HCT116 (cell line): ENCODE measurements at regions not wholly inside any gene's neighbourhood (a gene's known extent, or its start where the extent isn't known, plus 50 kb on each side); places are given as distances from the start of the nearest gene placed in this dataset.
A peak's percentile ranks its signal among the peaks of the same experiment; 100 is the strongest.

ENCODE experiments used
- ATAC-seq: fragments of 200-7000 bp; cut with Tn5 transposase; 2 replicates; pipeline ENCODE4 v1.9.1; 2020; ENCODE audit warnings: mild to moderate bottlenecking, moderate library complexity
- BruUV-seq: library from RNA; stranded (reverse); fragments of 400-500 nt; replicated peaks from 2 replicates; lab custom pipeline; 2021; lab: Mats Ljungman, UMichigan
- CTCF ChIA-PET: fragments of 300-600 bp; sonication (Branson Sonifier 250); formaldehyde crosslinking; loops from one replicate; lab custom pipeline; 2021; ENCODE audit warnings: antibody characterized with exemption; lab: Charles Lee
- POLR2A ChIA-PET: fragments of 300-600, 350-600 bp; sonication (Branson Sonifier 250); formaldehyde crosslinking; loops from one replicate; lab custom pipeline; 2021; ENCODE audit warnings: antibody characterized with exemption; lab: Charles Lee
- RAD21 ChIA-PET, 2 experiments: fragments of 300-600 bp; sonication (Branson Sonifier 250); formaldehyde crosslinking; loops; one replicate each; lab custom pipeline; 2023; ENCODE audit warnings: low total read pairs in 2 of 2; ENCODE audit not compliant: uncharacterized antibody in 2 of 2, unreplicated experiment in 2 of 2, low non-redundant PET in 1 of 2; lab: Charles Lee
- DNase-seq: peaks from one replicate; pipeline ENCODE4 v3.0.0-alpha.2; 2010; ENCODE audit warnings: low read depth, low spot score
- H2AFZ ChIP-seq: fragments of 200-600 bp; shearing (Covaris generic), sonication (generic); 2 replicates; pipeline ENCODE4 v1.6.1; 2017; ENCODE audit warnings: low read depth, mixed run types, mixed read lengths, antibody characterized with exemption, low read length; ENCODE audit not compliant: poor library complexity, severe bottlenecking
- H3K27ac ChIP-seq: 2 replicates; pipeline ENCODE4 v1.5.1; 2012; ENCODE audit warnings: low read depth, low read length
- H3K27me3 ChIP-seq: fragments of 200-600 bp; sonication (generic); 2 replicates; pipeline ENCODE4 v1.6.1; 2016; ENCODE audit warnings: mixed run types, low read length, mixed read lengths; ENCODE audit not compliant: insufficient read depth
- H3K36me3 ChIP-seq, 2 experiments: fragments of 200-500 bp in 1 of 2; fragments of 200-600 bp in 1 of 2; sonication (Bioruptor generic) in 1 of 2; sonication (generic) in 1 of 2; 2 replicates each; pipeline versions ENCODE4 v1.5.1 to v1.6.1; 2014 to 2016; ENCODE audit warnings: low read length in 2 of 2, inconsistent platforms in 1 of 2, mixed read lengths in 1 of 2, mixed run types in 1 of 2; ENCODE audit not compliant: insufficient read depth in 2 of 2, control insufficient read depth in 1 of 2
- H3K4me1 ChIP-seq, 2 experiments: fragments of 200-600 bp in 1 of 2; sonication (generic) in 1 of 2; 2 replicates each; pipeline versions ENCODE4 v1.5.1 to v1.6.1; 2012 to 2017; ENCODE audit warnings: low read length in 2 of 2, inconsistent platforms in 1 of 2, mild to moderate bottlenecking in 1 of 2, mixed read lengths in 1 of 2, mixed run types in 1 of 2, moderate library complexity in 1 of 2; ENCODE audit not compliant: insufficient read depth in 2 of 2, control insufficient read depth in 1 of 2
- H3K4me2 ChIP-seq: fragments of 200-600 bp; sonication (generic); 2 replicates; pipeline ENCODE4 v1.6.1; 2017; ENCODE audit warnings: mixed run types, low read length, mixed read lengths
- H3K4me3 ChIP-seq, 2 experiments: fragments of 200-600 bp in 1 of 2; sonication (generic) in 1 of 2; replicated peaks in 1 of 2; 2 replicates each; pipeline ENCODE4 v1.5.1; 2011 to 2016; ENCODE audit warnings: low read length in 2 of 2, control low read depth in 1 of 2, low read depth in 1 of 2, mild to moderate bottlenecking in 1 of 2, mixed read lengths in 1 of 2, mixed run types in 1 of 2
- H3K79me2 ChIP-seq: fragments of 200-600 bp; sonication (generic); 2 replicates; pipeline ENCODE4 v1.6.1; 2017; ENCODE audit warnings: mild to moderate bottlenecking, mixed run types, low read length, moderate library complexity, mixed read lengths; ENCODE audit not compliant: insufficient read depth
- H3K9ac ChIP-seq: fragments of 200-600 bp; sonication (generic); 2 replicates; pipeline ENCODE4 v1.6.1; 2016; ENCODE audit warnings: low read length, mixed read lengths
- H3K9me2 ChIP-seq: fragments of 200-600 bp; sonication (generic), shearing (Covaris generic); 2 replicates; pipeline ENCODE4 v1.6.1; 2017; ENCODE audit warnings: mixed run types, mild to moderate bottlenecking, moderate library complexity; ENCODE audit not compliant: insufficient read depth
- H3K9me3 ChIP-seq, 2 experiments: fragments of 200-500 bp in 1 of 2; fragments of 200-600 bp in 1 of 2; sonication (Bioruptor generic) in 1 of 2; sonication (generic) in 1 of 2; 2 replicates each; pipeline ENCODE4 v1.6.1; 2014 to 2017; ENCODE audit warnings: low read length in 2 of 2, mixed read lengths in 2 of 2, inconsistent platforms in 1 of 2, low read depth in 1 of 2, mild to moderate bottlenecking in 1 of 2, mixed run types in 1 of 2, moderate library complexity in 1 of 2; ENCODE audit not compliant: control insufficient read depth in 1 of 2, insufficient read depth in 1 of 2
- H4K20me1 ChIP-seq: fragments of 200-600 bp; sonication (generic), shearing (Covaris generic); 2 replicates; pipeline ENCODE4 v1.6.1; 2017; ENCODE audit warnings: mixed run types, mild to moderate bottlenecking, moderate library complexity; ENCODE audit not compliant: insufficient read depth
- CBX3 ChIP-seq: IDR thresholded peaks from 2 replicates; pipeline ENCODE4 v1.6.1; 2012; ENCODE audit warnings: low read depth
- CEBPB ChIP-seq: IDR thresholded peaks from 2 replicates; pipeline ENCODE4 v1.6.1; 2012; ENCODE audit warnings: low read depth
- EGR1 ChIP-seq: IDR thresholded peaks from 2 replicates; pipeline ENCODE4 v1.6.1; 2012; ENCODE audit warnings: low read depth
- MAX ChIP-seq: IDR thresholded peaks from 2 replicates; pipeline ENCODE4 v1.6.1; 2012
- POLR2A ChIP-seq: IDR thresholded peaks from 2 replicates; pipeline ENCODE4 v1.7.0; 2011; ENCODE audit warnings: borderline replicate concordance; ENCODE audit not compliant: insufficient read depth, insufficient read length; ENCODE audit errors: extremely low read depth
- POLR2AphosphoS5 ChIP-seq: IDR thresholded peaks from 2 replicates; pipeline ENCODE4 v1.6.1; 2011; ENCODE audit warnings: mild to moderate bottlenecking, low read depth, low read length, moderate library complexity
- SIN3A ChIP-seq: IDR thresholded peaks from 2 replicates; pipeline ENCODE4 v1.6.1; 2012; ENCODE audit warnings: low read depth
- SP1 ChIP-seq: IDR thresholded peaks from 2 replicates; pipeline ENCODE4 v1.6.1; 2012; ENCODE audit warnings: low read depth
- SRF ChIP-seq: IDR thresholded peaks from 2 replicates; pipeline ENCODE4 v1.6.1; 2012; ENCODE audit warnings: low read depth
- ZNF274 ChIP-seq: fragments of 200-500 bp; sonication (Bioruptor generic); IDR thresholded peaks from 2 replicates; pipeline ENCODE4 v1.6.1; 2014; ENCODE audit warnings: mild to moderate bottlenecking, low read depth, low read length, inconsistent platforms
- intact Hi-C: fragments of 100-400 bp; cut with micrococcal nuclease; formaldehyde crosslinking; loops from 2 replicates; pipeline ENCODE4 v1.10.0; 2022
- TF ChIP-seq, protein P1 (sequence below): IDR thresholded peaks from 2 replicates; pipeline ENCODE4 v1.6.1; 2012

- no peak for TF ChIP-seq SP1
- no peak for TF ChIP-seq EGR1
- TF ChIP-seq POLR2A = no peak
Measured at GRCh38 chr5:93225748-93226147, 355.3 kb downstream of the NR2F1-AS1 start (continued).

DNA sequence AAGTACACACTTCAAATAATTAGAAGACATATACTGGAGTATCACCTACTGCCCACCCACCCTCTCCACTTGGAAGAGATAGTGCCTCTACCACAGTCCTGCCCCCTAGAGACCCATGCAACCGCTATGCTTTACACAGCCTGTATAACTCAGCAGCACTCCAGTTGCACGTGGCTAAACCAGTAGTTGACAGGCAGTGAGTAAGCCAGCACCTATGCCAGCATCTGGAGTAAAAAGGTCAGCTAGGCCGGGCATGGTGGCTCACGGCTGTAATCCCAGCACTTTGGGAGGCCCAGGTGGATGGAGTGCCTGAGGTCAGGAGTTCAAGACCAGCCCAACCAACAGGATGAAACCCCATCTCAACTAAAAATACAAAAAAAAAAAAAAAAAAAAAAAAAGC is 356.4 kb downstream of the NR2F1-AS1 start:
- ChIA-PET CTCF (no interaction called here), POLR2A (no interaction called here), RAD21 (no interaction called here)
- Histone ChIP-seq H3K4me1 (no peaks in the 10 kb centered on the region; a peak in 2 of 4 replicates), H3K9me2 (no peaks in the 10 kb centered on the region), H3K4me2 (no peak overlapping the region), H3K79me2 (no peaks in the 10 kb centered on the region), H2AFZ (no peak overlapping the region), H4K20me1 (no peaks in the 10 kb centered on the region), H3K9me3 (no peaks in the 10 kb centered on the region), H3K9ac (no peak overlapping the region), H3K4me3 (no peak overlapping the region), H3K27ac (no peak overlapping the region), H3K36me3 (no peaks in the 10 kb centered on the region), H3K27me3 (no peaks in the 10 kb centered on the region)
- BruUV-seq = no TSS peak
- DNase-seq = no peak
- intact Hi-C loops = no loop called here
- peak; percentile 61 for ATAC-seq
- TF ChIP-seq SRF (no peak), SIN3A (no peak), POLR2AphosphoS5 (no peak)
- TF ChIP-seq, protein P1, sequence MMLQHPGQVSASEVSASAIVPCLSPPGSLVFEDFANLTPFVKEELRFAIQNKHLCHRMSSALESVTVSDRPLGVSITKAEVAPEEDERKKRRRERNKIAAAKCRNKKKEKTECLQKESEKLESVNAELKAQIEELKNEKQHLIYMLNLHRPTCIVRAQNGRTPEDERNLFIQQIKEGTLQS = no peak

- no peaks in the 10 kb centered on the region for H3K9me3 ChIP-seq
- no peaks in the 10 kb centered on the region; a peak in 2 of 4 replicates for H3K4me1 ChIP-seq
- H3K9ac ChIP-seq = no peak overlapping the region
- no peaks in the 10 kb centered on the region for H3K79me2 ChIP-seq
- ChIA-PET CTCF (no interaction called here), RAD21 (no interaction called here), POLR2A (no interaction called here)
- no peak overlapping the region for H3K4me2 ChIP-seq
- ATAC-seq (no peak), DNase-seq (no peak)
- no peaks in the 10 kb centered on the region for H3K27me3 ChIP-seq
- H2AFZ ChIP-seq = no peak overlapping the region
- BruUV-seq = no TSS peak
- intact Hi-C loops = no loop called here
- H3K4me3 ChIP-seq = no peak overlapping the region
- TF ChIP-seq ZNF274 (no peak), CEBPB (no peak), CBX3 (no peak), MAX (no peak), EGR1 (no peak)
- no peak overlapping the region for H3K27ac ChIP-seq
- H3K9me2 ChIP-seq = no peaks in the 10 kb centered on the region
- no peaks in the 10 kb centered on the region for H4K20me1 ChIP-seq
- no peaks in the 10 kb centered on the region for H3K36me3 ChIP-seq
Measured at GRCh38 chr5:93221773-93222172, 359.2 kb downstream of the NR2F1-AS1 start.
